Brain microvascular endothelial cell (primary cell): ENCODE measurements at regions not wholly inside any gene's neighbourhood (a gene's known extent, or its start where the extent isn't known, plus 50 kb on each side); places are given as distances from the start of the nearest gene placed in this dataset.

Source experiments
- DNase-seq: peaks from one replicate; pipeline ENCODE4 v3.0.0-alpha.2; 2020
- H3K27ac ChIP-seq: fragments of 250-450 bp; sonication (Bioruptor Pico); 2 replicates; pipeline ENCODE4 v1.5.1; 2020; ENCODE audit warnings: mild to moderate bottlenecking, moderate library complexity
- H3K27me3 ChIP-seq: fragments of 250-450 bp; sonication (Bioruptor Pico); replicated peaks from 2 replicates; pipeline ENCODE4 v1.5.1; 2020; ENCODE audit warnings: mild to moderate bottlenecking
- H3K36me3 ChIP-seq: fragments of 250-450 bp; sonication (Bioruptor Pico); replicated peaks from 2 replicates; pipeline ENCODE4 v1.5.1; 2020; ENCODE audit warnings: mild to moderate bottlenecking
- H3K4me3 ChIP-seq: 2 replicates; pipeline ENCODE4 v1.5.1; 2011; ENCODE audit warnings: low read depth, mild to moderate bottlenecking, control low read depth, low read length, moderate library complexity
- in situ Hi-C: cut with HindIII; loops from 2 replicates; pipeline ENCODE4 v1.10.0; 2017; ENCODE audit warnings: low sequenced_read_pairs, low pct_ligation_motif_present
- TF ChIP-seq, protein P1 (sequence below): IDR thresholded peaks from 2 replicates; pipeline ENCODE4 v1.5.1; 2011; ENCODE audit warnings: low read depth, mild to moderate bottlenecking, moderate library complexity, low read length, control low read depth, inconsistent platforms; ENCODE audit errors: missing control alignments

DNA sequence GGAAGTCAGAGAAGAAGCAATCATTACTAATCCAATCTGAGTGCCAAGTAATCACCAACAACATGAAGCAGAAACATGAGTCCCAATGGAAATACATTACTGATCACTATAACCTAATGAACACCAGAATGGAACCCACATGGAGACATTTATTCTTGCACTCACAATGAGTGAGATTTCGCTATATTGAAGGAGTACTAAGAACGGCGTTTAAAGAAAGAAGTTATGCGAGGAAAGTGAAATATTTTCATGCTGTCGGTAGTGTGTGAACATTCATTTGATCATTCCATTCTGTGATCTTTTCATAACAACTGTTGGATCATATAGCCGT lies 181.1 kb downstream of the IRS1 start:
- Histone ChIP-seq H3K27me3 (no peaks in the 10 kb centered on the region), H3K36me3 (no peaks in the 10 kb centered on the region), H3K27ac (no peak overlapping the region), H3K4me3 (no peak overlapping the region)
- no peak for DNase-seq
- TF ChIP-seq, protein P1, sequence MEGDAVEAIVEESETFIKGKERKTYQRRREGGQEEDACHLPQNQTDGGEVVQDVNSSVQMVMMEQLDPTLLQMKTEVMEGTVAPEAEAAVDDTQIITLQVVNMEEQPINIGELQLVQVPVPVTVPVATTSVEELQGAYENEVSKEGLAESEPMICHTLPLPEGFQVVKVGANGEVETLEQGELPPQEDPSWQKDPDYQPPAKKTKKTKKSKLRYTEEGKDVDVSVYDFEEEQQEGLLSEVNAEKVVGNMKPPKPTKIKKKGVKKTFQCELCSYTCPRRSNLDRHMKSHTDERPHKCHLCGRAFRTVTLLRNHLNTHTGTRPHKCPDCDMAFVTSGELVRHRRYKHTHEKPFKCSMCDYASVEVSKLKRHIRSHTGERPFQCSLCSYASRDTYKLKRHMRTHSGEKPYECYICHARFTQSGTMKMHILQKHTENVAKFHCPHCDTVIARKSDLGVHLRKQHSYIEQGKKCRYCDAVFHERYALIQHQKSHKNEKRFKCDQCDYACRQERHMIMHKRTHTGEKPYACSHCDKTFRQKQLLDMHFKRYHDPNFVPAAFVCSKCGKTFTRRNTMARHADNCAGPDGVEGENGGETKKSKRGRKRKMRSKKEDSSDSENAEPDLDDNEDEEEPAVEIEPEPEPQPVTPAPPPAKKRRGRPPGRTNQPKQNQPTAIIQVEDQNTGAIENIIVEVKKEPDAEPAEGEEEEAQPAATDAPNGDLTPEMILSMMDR, result no peak
- in situ Hi-C loops, result no loop called here

DNA sequence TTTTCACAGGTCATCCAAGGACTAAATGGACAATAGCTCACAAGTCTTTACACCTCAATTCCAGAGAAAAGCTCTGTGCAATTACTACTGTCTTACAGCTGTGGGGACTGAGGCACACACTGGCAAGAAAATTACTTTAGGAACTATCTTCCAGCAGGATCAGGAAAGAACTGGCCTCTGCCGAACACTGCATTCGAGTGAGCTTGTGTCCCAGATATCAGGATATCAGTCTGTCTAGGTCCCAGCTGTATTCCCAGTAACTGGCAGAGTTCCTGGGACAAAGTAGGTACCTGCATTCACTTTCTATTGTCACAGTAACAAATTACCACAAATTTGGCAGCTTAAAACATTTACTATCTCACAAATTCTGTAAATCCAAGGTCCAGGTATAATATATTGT lies 183.7 kb downstream of the IRS1 start:
- no peaks in the 10 kb centered on the region for H3K36me3 ChIP-seq
- H3K27ac ChIP-seq, result no peak overlapping the region
- no peak for DNase-seq
- TF ChIP-seq, protein P1, result no peak
- in situ Hi-C loops, result no loop called here
- H3K27me3 ChIP-seq, result no peaks in the 10 kb centered on the region
- no peak overlapping the region for H3K4me3 ChIP-seq

DNA sequence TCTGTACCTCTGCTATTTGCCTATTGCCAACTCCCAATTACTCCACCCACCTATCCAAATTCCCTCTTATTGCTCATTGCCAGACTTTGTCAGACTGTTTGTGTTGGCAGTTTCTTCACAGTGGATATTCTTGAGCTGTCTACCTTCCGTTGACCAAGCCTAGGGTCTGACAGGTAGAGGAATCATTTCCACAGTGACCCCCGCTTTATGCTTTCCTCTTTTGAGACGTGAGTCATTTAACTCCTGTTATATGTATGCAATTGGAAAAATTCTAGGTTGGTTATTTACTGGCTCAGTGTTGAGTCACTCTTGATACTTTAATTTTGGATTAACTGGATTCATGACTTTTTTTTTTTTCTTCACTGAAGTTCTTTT lies 187.7 kb downstream of the IRS1 start:
- no peaks in the 10 kb centered on the region for H3K36me3 ChIP-seq
- H3K4me3 ChIP-seq, result no peak overlapping the region
- H3K27me3 ChIP-seq, result no peaks in the 10 kb centered on the region
- in situ Hi-C loops, result no loop called here
- no peak for DNase-seq
- TF ChIP-seq, protein P1, result no peak
- no peak overlapping the region for H3K27ac ChIP-seq

DNA sequence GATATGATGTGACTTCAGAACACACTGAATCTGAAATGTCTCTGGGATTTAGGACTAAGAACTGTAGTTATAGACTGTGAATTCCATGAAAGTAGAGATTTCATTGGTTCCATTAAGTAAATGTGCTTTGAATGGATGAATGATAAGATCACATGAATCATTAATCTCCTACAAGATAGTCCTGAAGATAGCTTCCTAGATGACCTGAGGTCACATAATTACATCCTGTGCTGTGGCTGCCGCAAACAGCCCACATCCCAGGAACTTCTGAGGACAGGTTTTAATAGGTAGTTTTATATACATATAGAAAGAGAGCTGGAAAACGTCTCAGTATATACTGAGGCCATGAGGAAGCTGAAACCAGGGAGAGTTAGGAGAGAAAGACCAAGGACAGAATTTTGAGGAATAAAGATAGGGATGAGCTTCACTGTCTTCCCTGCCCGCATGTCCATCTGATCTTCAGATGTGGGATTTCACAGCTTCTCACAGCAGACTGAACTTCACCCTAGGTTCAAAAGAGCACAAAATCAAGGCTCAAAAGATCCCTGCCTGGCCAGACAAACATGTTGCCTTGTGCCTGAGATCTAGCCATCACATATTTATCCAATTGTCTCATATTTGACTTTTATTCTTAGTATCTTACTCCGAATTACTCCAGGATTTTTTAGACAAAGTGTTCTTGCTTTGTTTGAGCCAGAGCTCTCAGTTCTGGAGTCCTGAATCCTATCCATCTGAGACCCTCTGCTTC lies 188.2 kb downstream of the IRS1 start:
- Histone ChIP-seq H3K4me3 (no peak overlapping the region), H3K36me3 (no peaks in the 10 kb centered on the region), H3K27ac (no peak overlapping the region), H3K27me3 (no peaks in the 10 kb centered on the region)
- in situ Hi-C loops, result no loop called here
- no peak for DNase-seq
- TF ChIP-seq, protein P1, result no peak

DNA sequence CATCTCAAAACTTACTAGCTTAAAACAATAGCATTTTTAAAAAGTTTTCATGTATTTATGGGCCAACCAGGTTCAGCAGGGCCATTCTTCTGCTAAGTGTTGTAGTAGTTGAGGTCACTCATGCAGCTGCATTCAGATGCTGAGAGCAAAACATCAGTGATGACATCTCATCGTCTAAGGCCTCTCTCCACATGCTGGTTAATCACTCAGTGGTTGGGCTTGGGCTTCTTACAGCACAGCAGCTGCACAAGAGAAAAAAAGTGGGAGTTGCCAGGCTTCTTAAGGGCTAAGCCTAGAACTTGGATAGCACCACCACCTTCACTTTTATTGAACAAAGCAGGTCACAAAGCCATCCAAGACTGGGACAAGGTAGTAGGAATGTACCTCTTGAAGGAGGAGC lies 190.3 kb downstream of the IRS1 start:
- Histone ChIP-seq H3K36me3 (no peaks in the 10 kb centered on the region), H3K27me3 (no peaks in the 10 kb centered on the region), H3K27ac (no peak overlapping the region), H3K4me3 (no peak overlapping the region)
- TF ChIP-seq, protein P1, result no peak
- in situ Hi-C loops, result no loop called here
- DNase-seq, result peak; percentile 83

DNA sequence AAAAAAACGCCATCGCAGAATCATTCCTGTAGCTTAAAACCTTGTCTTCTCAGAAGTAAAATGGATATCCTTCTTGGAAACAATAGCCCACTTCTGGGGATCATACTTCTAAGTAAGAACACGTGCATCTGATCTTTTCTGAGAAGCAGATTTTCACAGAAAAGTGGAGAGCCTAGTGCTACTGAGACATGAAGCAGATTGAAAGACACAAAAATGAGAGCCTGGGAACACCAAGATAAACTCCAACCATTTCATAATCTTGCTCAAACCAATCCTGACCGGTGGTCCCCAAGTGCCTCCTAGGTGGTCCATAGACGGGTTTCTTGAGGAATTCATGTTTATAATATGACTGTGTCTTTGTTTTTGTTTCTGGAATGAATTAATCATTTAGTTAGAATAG lies 191.2 kb downstream of the IRS1 start:
- TF ChIP-seq, protein P1, result no peak
- in situ Hi-C loops, result no loop called here
- Histone ChIP-seq H3K27me3 (no peaks in the 10 kb centered on the region), H3K27ac (no peak overlapping the region), H3K4me3 (no peak overlapping the region), H3K36me3 (no peaks in the 10 kb centered on the region)
- DNase-seq, result no peak
